Nephron (organoid): ENCODE measurements at regions not wholly inside any gene's neighbourhood (a gene's known extent, or its start where the extent isn't known, plus 50 kb on each side); places are given as distances from the start of the nearest gene placed in this dataset.

ENCODE experiments used
- H3K27ac Mint-ChIP-seq, 3 experiments: 2 replicates each; pipeline ENCODE4 v1.8.0; 2020; ENCODE audit warnings: mixed read lengths in 3 of 3, mild to moderate bottlenecking in 2 of 3, moderate library complexity in 1 of 3
- H3K27me3 Mint-ChIP-seq: 2 replicates; pipeline ENCODE4 v1.8.0; 2021; ENCODE audit warnings: low read depth, mild to moderate bottlenecking, moderate library complexity, mixed read lengths
- H3K36me3 Mint-ChIP-seq: 2 replicates; pipeline ENCODE4 v1.8.0; 2020; ENCODE audit warnings: low read depth, mixed read lengths
- H3K4me1 Mint-ChIP-seq: 2 replicates; pipeline ENCODE4 v1.8.0; 2020; ENCODE audit warnings: mixed read lengths
- H3K4me3 Mint-ChIP-seq, 3 experiments: 2 replicates each; pipeline ENCODE4 v1.8.0; 2020; ENCODE audit warnings: mild to moderate bottlenecking in 3 of 3, mixed read lengths in 3 of 3, moderate library complexity in 2 of 3
- H3K9me3 Mint-ChIP-seq: 2 replicates; pipeline ENCODE4 v1.8.0; 2020; ENCODE audit warnings: mixed read lengths
- TF ChIP-seq, protein P1 (sequence below), 3 experiments: fragments of 200-600 bp; sonication (generic); IDR thresholded peaks; one replicate each; pipeline ENCODE4 v1.5.0; 2021; ENCODE audit warnings: antibody characterized with exemption in 3 of 3; ENCODE audit not compliant: unreplicated experiment in 3 of 3

DNA sequence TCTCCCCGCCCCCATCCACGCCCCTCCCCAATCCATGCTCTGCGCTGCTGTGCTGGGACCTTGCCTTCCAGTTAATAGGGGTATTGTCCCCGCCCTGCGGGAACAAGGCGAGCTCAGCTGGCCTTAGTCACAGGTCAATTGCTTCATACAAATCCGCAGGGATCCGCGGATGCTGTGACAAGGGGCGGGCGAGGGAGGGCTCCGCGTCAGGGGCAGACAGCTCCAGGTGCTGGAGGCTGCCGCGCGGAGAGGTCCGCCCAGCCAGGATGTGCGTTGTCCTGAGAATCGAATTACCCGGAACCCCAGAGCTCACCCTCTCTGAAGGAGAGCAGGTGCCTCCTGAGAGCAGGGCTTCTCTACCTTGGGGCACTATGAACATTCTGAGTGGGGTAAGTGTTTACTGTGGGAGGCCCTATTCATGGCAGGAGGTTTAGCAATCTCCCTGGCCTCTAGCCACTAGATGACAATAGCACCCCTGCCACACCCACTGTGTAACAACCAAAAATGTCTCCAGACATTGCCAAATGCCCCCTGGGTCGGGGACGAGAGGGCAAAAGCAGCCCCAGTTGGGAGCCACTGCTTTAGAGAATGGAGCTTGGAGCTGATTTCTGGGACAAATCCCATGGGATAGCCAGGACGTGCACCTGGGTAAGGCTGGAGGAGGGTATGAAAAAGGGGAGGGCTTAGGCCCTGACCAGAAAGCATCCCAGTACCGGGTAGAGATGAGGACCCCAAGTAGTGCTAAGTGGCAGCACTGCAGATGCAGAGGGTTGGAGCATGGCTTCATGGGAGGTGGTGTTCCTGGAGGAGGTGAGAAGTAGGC lies 138.2 kb downstream of the CYLD start:
- H3K4me1 Mint-ChIP-seq, result peaks cover 14% of the 10 kb centered on the region
- peaks cover 11% of the 10 kb centered on the region for H3K9me3 Mint-ChIP-seq
- TF ChIP-seq, protein P1, sequence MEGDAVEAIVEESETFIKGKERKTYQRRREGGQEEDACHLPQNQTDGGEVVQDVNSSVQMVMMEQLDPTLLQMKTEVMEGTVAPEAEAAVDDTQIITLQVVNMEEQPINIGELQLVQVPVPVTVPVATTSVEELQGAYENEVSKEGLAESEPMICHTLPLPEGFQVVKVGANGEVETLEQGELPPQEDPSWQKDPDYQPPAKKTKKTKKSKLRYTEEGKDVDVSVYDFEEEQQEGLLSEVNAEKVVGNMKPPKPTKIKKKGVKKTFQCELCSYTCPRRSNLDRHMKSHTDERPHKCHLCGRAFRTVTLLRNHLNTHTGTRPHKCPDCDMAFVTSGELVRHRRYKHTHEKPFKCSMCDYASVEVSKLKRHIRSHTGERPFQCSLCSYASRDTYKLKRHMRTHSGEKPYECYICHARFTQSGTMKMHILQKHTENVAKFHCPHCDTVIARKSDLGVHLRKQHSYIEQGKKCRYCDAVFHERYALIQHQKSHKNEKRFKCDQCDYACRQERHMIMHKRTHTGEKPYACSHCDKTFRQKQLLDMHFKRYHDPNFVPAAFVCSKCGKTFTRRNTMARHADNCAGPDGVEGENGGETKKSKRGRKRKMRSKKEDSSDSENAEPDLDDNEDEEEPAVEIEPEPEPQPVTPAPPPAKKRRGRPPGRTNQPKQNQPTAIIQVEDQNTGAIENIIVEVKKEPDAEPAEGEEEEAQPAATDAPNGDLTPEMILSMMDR (IDR thresholded peaks at IDR 0.05; ENCODE audit: unreplicated experiment in 3 of 3), result no peak
- H3K4me3 Mint-ChIP-seq, result no peak overlapping the region
- H3K27ac Mint-ChIP-seq, result no peak overlapping the region
- no peaks in the 10 kb centered on the region for H3K36me3 Mint-ChIP-seq
- H3K27me3 Mint-ChIP-seq, result peaks cover 11% of the 10 kb centered on the region

DNA sequence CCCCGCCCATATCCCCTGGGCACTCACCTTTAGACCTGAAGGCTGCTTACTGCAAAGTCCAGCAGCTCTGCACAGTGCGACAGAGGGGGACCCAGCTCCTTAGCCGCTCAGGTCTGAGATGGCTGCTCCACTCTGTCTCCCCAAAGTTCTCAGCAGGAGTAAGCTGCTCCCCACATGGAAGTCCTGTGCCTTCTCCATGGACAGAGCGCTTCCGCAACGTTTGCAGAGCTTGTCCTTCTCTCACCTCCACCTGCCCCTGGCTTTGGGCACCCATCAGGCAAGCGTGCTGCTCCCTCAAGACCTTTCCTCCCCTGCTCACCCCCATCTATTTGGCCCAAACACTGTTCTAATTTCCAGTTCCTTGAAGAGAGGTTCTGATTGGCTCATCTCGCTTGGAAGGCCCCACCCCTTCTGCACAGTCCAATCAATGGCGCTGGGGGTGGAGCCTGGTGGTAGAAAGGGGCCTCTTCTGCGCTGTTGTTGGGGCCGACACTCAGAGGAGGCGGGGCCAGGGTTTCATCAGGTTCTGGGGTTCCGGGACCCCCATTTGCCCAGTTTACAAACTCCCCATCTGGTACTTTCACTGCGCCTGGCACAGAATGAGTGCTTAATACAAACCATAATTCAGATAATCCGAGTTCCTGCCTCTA lies 137.2 kb downstream of the CYLD start:
- H3K27ac Mint-ChIP-seq, result no peak overlapping the region
- no peaks in the 10 kb centered on the region for H3K36me3 Mint-ChIP-seq
- peaks cover 14% of the 10 kb centered on the region for H3K4me1 Mint-ChIP-seq
- TF ChIP-seq, protein P1 (IDR thresholded peaks at IDR 0.05; ENCODE audit: unreplicated experiment in 3 of 3), result no peak
- peaks cover 11% of the 10 kb centered on the region for H3K27me3 Mint-ChIP-seq
- H3K9me3 Mint-ChIP-seq, result peaks cover 8% of the 10 kb centered on the region
- H3K4me3 Mint-ChIP-seq, result no peak overlapping the region

DNA sequence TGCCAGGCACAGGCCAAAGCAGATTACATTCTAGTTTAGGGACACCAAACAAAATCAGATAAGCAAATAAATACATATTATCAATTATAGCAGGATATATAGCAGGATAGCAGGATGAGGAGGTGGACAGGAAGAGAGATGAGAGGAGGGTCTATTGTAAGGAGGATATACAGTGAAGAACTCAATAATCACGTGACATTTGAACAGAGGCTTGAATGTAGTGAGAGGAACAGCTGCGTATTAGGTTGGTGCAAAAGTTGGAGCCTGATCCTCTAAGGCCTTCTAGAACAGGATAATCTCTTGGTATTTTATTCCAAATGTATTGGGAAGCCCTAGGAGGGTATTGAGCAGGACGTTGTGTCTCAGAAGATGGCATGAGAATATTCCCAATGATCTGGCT lies 136.7 kb downstream of the CYLD start:
- TF ChIP-seq, protein P1 (IDR thresholded peaks at IDR 0.05; ENCODE audit: unreplicated experiment in 3 of 3), result no peak
- H3K4me3 Mint-ChIP-seq, result no peak overlapping the region

DNA sequence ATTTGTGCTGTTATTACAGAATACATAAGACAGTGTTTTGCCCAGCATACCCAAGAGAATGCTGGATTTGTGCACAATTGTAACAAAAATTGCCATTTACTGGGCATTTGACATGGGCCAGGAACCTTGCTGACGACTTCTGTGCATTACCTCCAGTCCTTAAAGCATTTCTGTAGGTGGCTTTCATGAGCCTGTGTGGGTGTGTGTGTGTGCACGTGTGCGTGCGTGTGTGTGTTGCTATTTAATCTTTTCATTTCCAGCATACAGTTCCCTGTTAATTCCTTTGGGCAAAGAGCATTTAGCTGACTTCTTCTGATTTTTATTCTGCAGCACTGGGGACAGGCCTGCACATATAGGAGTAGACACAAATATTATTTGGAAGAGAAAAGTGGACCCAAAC lies 134.4 kb downstream of the CYLD start:
- peaks cover 8% of the 10 kb centered on the region for H3K27me3 Mint-ChIP-seq
- peaks cover 13% of the 10 kb centered on the region for H3K9me3 Mint-ChIP-seq
- TF ChIP-seq, protein P1 (IDR thresholded peaks at IDR 0.05; ENCODE audit: unreplicated experiment in 3 of 3), result no peak
- H3K36me3 Mint-ChIP-seq, result no peaks in the 10 kb centered on the region
- H3K4me3 Mint-ChIP-seq, result no peak overlapping the region
- peaks cover 14% of the 10 kb centered on the region for H3K4me1 Mint-ChIP-seq
- no peak overlapping the region for H3K27ac Mint-ChIP-seq

More for the DNA sequence above, 136.7 kb downstream of the CYLD start:
- Mint-ChIP-seq H3K9me3 (peaks cover 7% of the 10 kb centered on the region), H3K27ac (no peak overlapping the region), H3K36me3 (no peaks in the 10 kb centered on the region), H3K4me1 (peaks cover 14% of the 10 kb centered on the region), H3K27me3 (peaks cover 11% of the 10 kb centered on the region)

DNA sequence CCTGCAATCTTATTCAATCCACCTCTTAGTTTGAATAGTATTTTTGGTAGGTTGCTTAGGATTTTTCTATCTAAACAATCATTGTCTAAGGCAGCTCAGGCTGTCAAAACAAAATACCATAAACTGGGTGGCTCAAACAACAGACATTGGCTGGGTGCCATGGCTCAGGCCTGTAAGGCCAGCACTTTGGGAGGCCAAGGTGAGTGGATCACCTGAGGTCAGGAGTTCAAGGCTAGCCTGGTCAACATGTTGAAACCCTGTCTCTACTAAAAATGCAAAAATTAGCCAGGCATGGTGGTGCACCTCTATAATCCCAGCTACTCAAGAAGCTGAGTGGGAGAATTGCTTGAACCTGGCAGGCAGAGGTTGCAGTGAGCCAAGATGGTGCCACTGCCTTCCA lies 126.7 kb downstream of the CYLD start:
- H3K4me3 Mint-ChIP-seq, result no peak overlapping the region
- H3K36me3 Mint-ChIP-seq, result no peaks in the 10 kb centered on the region
- H3K4me1 Mint-ChIP-seq, result no peaks in the 10 kb centered on the region
- H3K9me3 Mint-ChIP-seq, result peaks cover 16% of the 10 kb centered on the region
- H3K27me3 Mint-ChIP-seq, result peaks cover 2% of the 10 kb centered on the region
- H3K27ac Mint-ChIP-seq, result no peak overlapping the region
- TF ChIP-seq, protein P1 (IDR thresholded peaks at IDR 0.05; ENCODE audit: unreplicated experiment in 3 of 3), result no peak
